ENCODE measurements at regions not wholly inside any gene's neighbourhood (a gene's known extent, or its start where the extent isn't known, plus 50 kb on each side); places are given as distances from the start of the nearest gene placed in this dataset.

DNA sequence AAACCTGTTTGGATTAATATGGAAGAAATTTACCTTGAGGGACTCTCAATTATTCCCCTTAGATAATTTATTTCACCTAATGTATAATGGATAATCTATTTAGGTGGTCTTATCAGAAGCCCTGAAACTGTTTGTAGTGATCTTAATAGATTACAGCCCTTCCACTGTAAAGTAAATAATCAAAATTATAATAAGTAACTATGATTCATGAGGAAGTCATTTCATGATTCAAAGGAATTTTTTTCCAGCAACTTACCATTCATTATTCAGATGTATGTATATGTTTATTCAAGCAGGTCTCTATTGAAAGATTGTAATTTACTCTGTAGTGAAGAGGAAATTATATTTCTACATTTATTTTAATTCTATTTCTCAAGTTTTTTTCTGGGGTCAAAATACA lies 250.6 kb upstream of the ROBO1 start:
- TF ChIP-seq, protein P1, sequence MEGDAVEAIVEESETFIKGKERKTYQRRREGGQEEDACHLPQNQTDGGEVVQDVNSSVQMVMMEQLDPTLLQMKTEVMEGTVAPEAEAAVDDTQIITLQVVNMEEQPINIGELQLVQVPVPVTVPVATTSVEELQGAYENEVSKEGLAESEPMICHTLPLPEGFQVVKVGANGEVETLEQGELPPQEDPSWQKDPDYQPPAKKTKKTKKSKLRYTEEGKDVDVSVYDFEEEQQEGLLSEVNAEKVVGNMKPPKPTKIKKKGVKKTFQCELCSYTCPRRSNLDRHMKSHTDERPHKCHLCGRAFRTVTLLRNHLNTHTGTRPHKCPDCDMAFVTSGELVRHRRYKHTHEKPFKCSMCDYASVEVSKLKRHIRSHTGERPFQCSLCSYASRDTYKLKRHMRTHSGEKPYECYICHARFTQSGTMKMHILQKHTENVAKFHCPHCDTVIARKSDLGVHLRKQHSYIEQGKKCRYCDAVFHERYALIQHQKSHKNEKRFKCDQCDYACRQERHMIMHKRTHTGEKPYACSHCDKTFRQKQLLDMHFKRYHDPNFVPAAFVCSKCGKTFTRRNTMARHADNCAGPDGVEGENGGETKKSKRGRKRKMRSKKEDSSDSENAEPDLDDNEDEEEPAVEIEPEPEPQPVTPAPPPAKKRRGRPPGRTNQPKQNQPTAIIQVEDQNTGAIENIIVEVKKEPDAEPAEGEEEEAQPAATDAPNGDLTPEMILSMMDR (IDR thresholded peaks at IDR 0.05): no peak
- TF ChIP-seq POLR2A (IDR thresholded peaks at IDR 0.05): no peak

Measured in esophagus squamous epithelium (tissue), 4 donors.